GM23338 (cell line): ENCODE measurements at regions not wholly inside any gene's neighbourhood (a gene's known extent, or its start where the extent isn't known, plus 50 kb on each side); places are given as distances from the start of the nearest gene placed in this dataset.

Experiments
- ATAC-seq: fragments of 200-7000 bp; cut with Tn5 transposase; 3 replicates; pipeline ENCODE4 v1.9.1; 2020
- DNase-seq: peaks from one replicate; pipeline ENCODE4 v3.0.0-alpha.2; 2015; ENCODE audit warnings: low spot score
- H2AFZ ChIP-seq: fragments of 200-600 bp; sonication (generic); 2 replicates; pipeline ENCODE4 v1.8.0; 2016; ENCODE audit warnings: antibody characterized with exemption, mild to moderate bottlenecking, moderate library complexity
- H3F3A ChIP-seq: fragments of 200-600 bp; sonication (generic); replicated peaks from 2 replicates; pipeline ENCODE4 v1.8.0; 2017; ENCODE audit warnings: antibody characterized with exemption, mixed run types, low read depth
- H3K27ac ChIP-seq: fragments of 200-600 bp; sonication (generic); 2 replicates; pipeline ENCODE4 v1.6.1; 2016; ENCODE audit warnings: low read depth
- H3K27me3 ChIP-seq: fragments of 200-600 bp; sonication (generic); 2 replicates; pipeline ENCODE4 v1.8.0; 2016; ENCODE audit warnings: mild to moderate bottlenecking, mixed run types, moderate library complexity; ENCODE audit not compliant: insufficient read depth
- H3K36me3 ChIP-seq: fragments of 200-600 bp; sonication (generic); 2 replicates; pipeline ENCODE4 v1.8.0; 2016; ENCODE audit warnings: mild to moderate bottlenecking; ENCODE audit not compliant: insufficient read depth
- H3K4me1 ChIP-seq: fragments of 200-600 bp; sonication (generic); 2 replicates; pipeline ENCODE4 v1.8.0; 2016; ENCODE audit warnings: mild to moderate bottlenecking, moderate library complexity; ENCODE audit not compliant: insufficient read depth
- H3K4me2 ChIP-seq: fragments of 200-600 bp; sonication (generic); 2 replicates; pipeline ENCODE4 v1.7.1; 2017; ENCODE audit warnings: mixed run types
- H3K4me3 ChIP-seq: fragments of 200-600 bp; sonication (generic); 2 replicates; pipeline ENCODE4 v1.6.1; 2016; ENCODE audit warnings: mixed run types
- H3K79me2 ChIP-seq: fragments of 200-600 bp; sonication (generic); replicated peaks from 2 replicates; pipeline ENCODE4 v1.8.0; 2017; ENCODE audit warnings: mild to moderate bottlenecking; ENCODE audit not compliant: insufficient read depth
- H3K9me2 ChIP-seq: fragments of 200-600 bp; sonication (generic); 2 replicates; pipeline ENCODE4 v1.8.0; 2017; ENCODE audit not compliant: insufficient read depth
- H4K20me1 ChIP-seq: fragments of 200-600 bp; sonication (generic); replicated peaks from 2 replicates; pipeline ENCODE4 v1.8.0; 2017; ENCODE audit warnings: mild to moderate bottlenecking; ENCODE audit not compliant: insufficient read depth
- H3K27ac Mint-ChIP-seq: 2 replicates; pipeline ENCODE4 v1.8.0; 2020; ENCODE audit warnings: inconsistent platforms, mild to moderate bottlenecking, moderate library complexity, mixed read lengths
- H3K27me3 Mint-ChIP-seq: 3 replicates; pipeline ENCODE4 v1.8.0; 2022; ENCODE audit warnings: low read depth, mild to moderate bottlenecking, moderate library complexity, mixed read lengths, inconsistent platforms; ENCODE audit not compliant: insufficient read depth, poor library complexity
- H3K36me3 Mint-ChIP-seq: 3 replicates; pipeline ENCODE4 v1.8.0; 2021; ENCODE audit warnings: low read depth, mild to moderate bottlenecking, inconsistent platforms, moderate library complexity, mixed read lengths
- H3K4me1 Mint-ChIP-seq: 3 replicates; pipeline ENCODE4 v1.8.0; 2020; ENCODE audit warnings: mild to moderate bottlenecking, inconsistent platforms, mixed read lengths
- H3K4me3 Mint-ChIP-seq: 3 replicates; pipeline ENCODE4 v1.8.0; 2021; ENCODE audit warnings: moderate library complexity, mild to moderate bottlenecking, inconsistent platforms, mixed read lengths
- H3K9me3 Mint-ChIP-seq: 3 replicates; pipeline ENCODE4 v1.8.0; 2020; ENCODE audit warnings: moderate library complexity, mild to moderate bottlenecking, inconsistent platforms, mixed read lengths
- CREB1 ChIP-seq: fragments of 250-450 bp; sonication (Bioruptor Pico); IDR thresholded peaks from 2 replicates; pipeline ENCODE4 v1.5.0; 2020; ENCODE audit warnings: low read depth, mild to moderate bottlenecking, moderate library complexity
- CTCF ChIP-seq, 2 experiments: fragments of 200-600 bp in 1 of 2; sonication (generic) in 1 of 2; conservative IDR thresholded peaks; 2 replicates each; pipeline versions ENCODE4 v1.5.1 to v1.6.1; 2016 to 2017; ENCODE audit warnings: antibody characterized with exemption in 2 of 2, low read depth in 2 of 2, mild to moderate bottlenecking in 2 of 2, moderate library complexity in 1 of 2
- ETS1 ChIP-seq: IDR thresholded peaks from 2 replicates; pipeline ENCODE4 v1.6.1; 2016; ENCODE audit warnings: antibody characterized with exemption
- EZH2 ChIP-seq: fragments of 200-600 bp; sonication (generic); IDR thresholded peaks from one replicate; pipeline ENCODE4 v1.8.0; 2017; ENCODE audit warnings: antibody characterized with exemption, mild to moderate bottlenecking, low read depth; ENCODE audit not compliant: unreplicated experiment
- EZH2phosphoT487 ChIP-seq: fragments of 200-600 bp; sonication (generic); IDR thresholded peaks from one replicate; pipeline ENCODE4 v1.8.1; 2018; ENCODE audit warnings: antibody characterized with exemption; ENCODE audit not compliant: unreplicated experiment
- JUNB ChIP-seq: IDR thresholded peaks from one replicate; pipeline ENCODE4 v1.6.1; 2016; ENCODE audit warnings: antibody characterized with exemption; ENCODE audit not compliant: unreplicated experiment
- NANOG ChIP-seq: IDR thresholded peaks from 2 replicates; pipeline ENCODE4 v1.6.1; 2016; ENCODE audit warnings: antibody characterized with exemption, borderline replicate concordance
- POLR2AphosphoS5 ChIP-seq: IDR thresholded peaks from 2 replicates; pipeline ENCODE4 v1.6.1; 2016; ENCODE audit warnings: antibody characterized with exemption, low read depth
- STAT1 ChIP-seq: IDR thresholded peaks from one replicate; pipeline ENCODE4 v1.6.1; 2016; ENCODE audit warnings: antibody characterized with exemption; ENCODE audit not compliant: unreplicated experiment
- ZNF114 ChIP-seq: fragments of 250-450 bp; sonication (Bioruptor Pico); IDR thresholded peaks from 2 replicates; pipeline ENCODE4 v1.5.0; 2020; ENCODE audit warnings: mild to moderate bottlenecking, moderate library complexity
- ZNF331 ChIP-seq: fragments of 250-450 bp; sonication (Bioruptor Pico); IDR thresholded peaks from 2 replicates; pipeline ENCODE4 v1.5.0; 2020; ENCODE audit warnings: low read depth, mild to moderate bottlenecking, moderate library complexity
- TF ChIP-seq, protein P1 (sequence below): fragments of 250-450 bp; sonication (Bioruptor Pico); IDR thresholded peaks from 2 replicates; pipeline ENCODE4 v1.5.0; 2020; ENCODE audit warnings: mild to moderate bottlenecking, moderate library complexity
- TF ChIP-seq, protein P2 (sequence below): IDR thresholded peaks from one replicate; pipeline ENCODE4 v1.6.1; 2018; ENCODE audit warnings: antibody characterized with exemption; ENCODE audit not compliant: unreplicated experiment

GRCh38 chr15:29342201-29342600 lies 72.6 kb upstream of the NSMCE3 start:
- no peak overlapping the region for H3K27ac Mint-ChIP-seq
- ATAC-seq = no peak
- DNase-seq = peak; percentile 11

More at GRCh38 chr15:29342201-29342600, 72.6 kb upstream of the NSMCE3 start:
- Histone ChIP-seq H3F3A (no peaks in the 10 kb centered on the region), H3K27me3 (no peaks in the 10 kb centered on the region), H4K20me1 (no peaks in the 10 kb centered on the region), H3K36me3 (no peaks in the 10 kb centered on the region), H3K4me2 (no peak overlapping the region), H3K4me1 (peaks cover 25% of the 10 kb centered on the region), H3K4me3 (no peak overlapping the region), H3K27ac (no peak overlapping the region), H3K9me2 (no peaks in the 10 kb centered on the region), H3K79me2 (no peaks in the 10 kb centered on the region), H2AFZ (no peak overlapping the region)
- no peaks in the 10 kb centered on the region for H3K36me3 Mint-ChIP-seq
- H3K9me3 Mint-ChIP-seq = no peaks in the 10 kb centered on the region
- H3K27me3 Mint-ChIP-seq = peaks cover 8% of the 10 kb centered on the region
- H3K4me1 Mint-ChIP-seq = peaks cover 55% of the 10 kb centered on the region
- TF ChIP-seq EZH2phosphoT487 (no peak), CREB1 (CRISPR knock-in tag) (no peak), POLR2AphosphoS5 (no peak), NANOG (no peak), STAT1 (no peak), JUNB (no peak), EZH2 (no peak), ETS1 (no peak), ZNF331 (no peak), ZNF114 (no peak), CTCF (conservative IDR thresholded peaks at IDR 0.05; ENCODE audit: low read depth in 2 of 2) (no peak)
- TF ChIP-seq, protein P1, sequence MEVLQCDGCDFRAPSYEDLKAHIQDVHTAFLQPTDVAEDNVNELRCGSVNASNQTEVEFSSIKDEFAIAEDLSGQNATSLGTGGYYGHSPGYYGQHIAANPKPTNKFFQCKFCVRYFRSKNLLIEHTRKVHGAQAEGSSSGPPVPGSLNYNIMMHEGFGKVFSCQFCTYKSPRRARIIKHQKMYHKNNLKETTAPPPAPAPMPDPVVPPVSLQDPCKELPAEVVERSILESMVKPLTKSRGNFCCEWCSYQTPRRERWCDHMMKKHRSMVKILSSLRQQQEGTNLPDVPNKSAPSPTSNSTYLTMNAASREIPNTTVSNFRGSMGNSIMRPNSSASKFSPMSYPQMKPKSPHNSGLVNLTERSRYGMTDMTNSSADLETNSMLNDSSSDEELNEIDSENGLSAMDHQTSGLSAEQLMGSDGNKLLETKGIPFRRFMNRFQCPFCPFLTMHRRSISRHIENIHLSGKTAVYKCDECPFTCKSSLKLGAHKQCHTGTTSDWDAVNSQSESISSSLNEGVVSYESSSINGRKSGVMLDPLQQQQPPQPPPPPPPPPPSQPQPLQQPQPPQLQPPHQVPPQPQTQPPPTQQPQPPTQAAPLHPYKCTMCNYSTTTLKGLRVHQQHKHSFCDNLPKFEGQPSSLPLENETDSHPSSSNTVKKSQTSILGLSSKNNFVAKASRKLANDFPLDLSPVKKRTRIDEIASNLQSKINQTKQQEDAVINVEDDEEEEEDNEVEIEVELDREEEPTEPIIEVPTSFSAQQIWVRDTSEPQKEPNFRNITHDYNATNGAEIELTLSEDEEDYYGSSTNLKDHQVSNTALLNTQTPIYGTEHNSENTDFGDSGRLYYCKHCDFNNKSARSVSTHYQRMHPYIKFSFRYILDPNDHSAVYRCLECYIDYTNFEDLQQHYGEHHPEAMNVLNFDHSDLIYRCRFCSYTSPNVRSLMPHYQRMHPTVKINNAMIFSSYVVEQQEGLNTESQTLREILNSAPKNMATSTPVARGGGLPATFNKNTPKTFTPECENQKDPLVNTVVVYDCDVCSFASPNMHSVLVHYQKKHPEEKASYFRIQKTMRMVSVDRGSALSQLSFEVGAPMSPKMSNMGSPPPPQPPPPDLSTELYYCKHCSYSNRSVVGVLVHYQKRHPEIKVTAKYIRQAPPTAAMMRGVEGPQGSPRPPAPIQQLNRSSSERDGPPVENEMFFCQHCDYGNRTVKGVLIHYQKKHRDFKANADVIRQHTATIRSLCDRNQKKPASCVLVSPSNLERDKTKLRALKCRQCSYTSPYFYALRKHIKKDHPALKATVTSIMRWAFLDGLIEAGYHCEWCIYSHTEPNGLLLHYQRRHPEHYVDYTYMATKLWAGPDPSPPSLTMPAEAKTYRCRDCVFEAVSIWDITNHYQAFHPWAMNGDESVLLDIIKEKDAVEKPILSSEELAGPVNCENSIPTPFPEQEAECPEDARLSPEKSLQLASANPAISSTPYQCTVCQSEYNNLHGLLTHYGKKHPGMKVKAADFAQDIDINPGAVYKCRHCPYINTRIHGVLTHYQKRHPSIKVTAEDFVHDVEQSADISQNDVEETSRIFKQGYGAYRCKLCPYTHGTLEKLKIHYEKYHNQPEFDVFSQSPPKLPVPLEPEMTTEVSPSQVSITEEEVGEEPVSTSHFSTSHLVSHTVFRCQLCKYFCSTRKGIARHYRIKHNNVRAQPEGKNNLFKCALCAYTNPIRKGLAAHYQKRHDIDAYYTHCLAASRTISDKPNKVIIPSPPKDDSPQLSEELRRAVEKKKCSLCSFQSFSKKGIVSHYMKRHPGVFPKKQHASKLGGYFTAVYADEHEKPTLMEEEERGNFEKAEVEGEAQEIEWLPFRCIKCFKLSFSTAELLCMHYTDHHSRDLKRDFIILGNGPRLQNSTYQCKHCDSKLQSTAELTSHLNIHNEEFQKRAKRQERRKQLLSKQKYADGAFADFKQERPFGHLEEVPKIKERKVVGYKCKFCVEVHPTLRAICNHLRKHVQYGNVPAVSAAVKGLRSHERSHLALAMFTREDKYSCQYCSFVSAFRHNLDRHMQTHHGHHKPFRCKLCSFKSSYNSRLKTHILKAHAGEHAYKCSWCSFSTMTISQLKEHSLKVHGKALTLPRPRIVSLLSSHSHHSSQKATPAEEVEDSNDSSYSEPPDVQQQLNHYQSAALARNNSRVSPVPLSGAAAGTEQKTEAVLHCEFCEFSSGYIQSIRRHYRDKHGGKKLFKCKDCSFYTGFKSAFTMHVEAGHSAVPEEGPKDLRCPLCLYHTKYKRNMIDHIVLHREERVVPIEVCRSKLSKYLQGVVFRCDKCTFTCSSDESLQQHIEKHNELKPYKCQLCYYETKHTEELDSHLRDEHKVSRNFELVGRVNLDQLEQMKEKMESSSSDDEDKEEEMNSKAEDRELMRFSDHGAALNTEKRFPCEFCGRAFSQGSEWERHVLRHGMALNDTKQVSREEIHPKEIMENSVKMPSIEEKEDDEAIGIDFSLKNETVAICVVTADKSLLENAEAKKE (CRISPR knock-in tag) = no peak
- TF ChIP-seq, protein P2, sequence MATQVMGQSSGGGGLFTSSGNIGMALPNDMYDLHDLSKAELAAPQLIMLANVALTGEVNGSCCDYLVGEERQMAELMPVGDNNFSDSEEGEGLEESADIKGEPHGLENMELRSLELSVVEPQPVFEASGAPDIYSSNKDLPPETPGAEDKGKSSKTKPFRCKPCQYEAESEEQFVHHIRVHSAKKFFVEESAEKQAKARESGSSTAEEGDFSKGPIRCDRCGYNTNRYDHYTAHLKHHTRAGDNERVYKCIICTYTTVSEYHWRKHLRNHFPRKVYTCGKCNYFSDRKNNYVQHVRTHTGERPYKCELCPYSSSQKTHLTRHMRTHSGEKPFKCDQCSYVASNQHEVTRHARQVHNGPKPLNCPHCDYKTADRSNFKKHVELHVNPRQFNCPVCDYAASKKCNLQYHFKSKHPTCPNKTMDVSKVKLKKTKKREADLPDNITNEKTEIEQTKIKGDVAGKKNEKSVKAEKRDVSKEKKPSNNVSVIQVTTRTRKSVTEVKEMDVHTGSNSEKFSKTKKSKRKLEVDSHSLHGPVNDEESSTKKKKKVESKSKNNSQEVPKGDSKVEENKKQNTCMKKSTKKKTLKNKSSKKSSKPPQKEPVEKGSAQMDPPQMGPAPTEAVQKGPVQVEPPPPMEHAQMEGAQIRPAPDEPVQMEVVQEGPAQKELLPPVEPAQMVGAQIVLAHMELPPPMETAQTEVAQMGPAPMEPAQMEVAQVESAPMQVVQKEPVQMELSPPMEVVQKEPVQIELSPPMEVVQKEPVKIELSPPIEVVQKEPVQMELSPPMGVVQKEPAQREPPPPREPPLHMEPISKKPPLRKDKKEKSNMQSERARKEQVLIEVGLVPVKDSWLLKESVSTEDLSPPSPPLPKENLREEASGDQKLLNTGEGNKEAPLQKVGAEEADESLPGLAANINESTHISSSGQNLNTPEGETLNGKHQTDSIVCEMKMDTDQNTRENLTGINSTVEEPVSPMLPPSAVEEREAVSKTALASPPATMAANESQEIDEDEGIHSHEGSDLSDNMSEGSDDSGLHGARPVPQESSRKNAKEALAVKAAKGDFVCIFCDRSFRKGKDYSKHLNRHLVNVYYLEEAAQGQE = no peak
- H3K4me3 Mint-ChIP-seq = no peak overlapping the region
